Large intestine (tissue), 3 donors: ENCODE measurements at regions not wholly inside any gene's neighbourhood (a gene's known extent, or its start where the extent isn't known, plus 50 kb on each side); places are given as distances from the start of the nearest gene placed in this dataset.

Experiments
- DNase-seq, 2 donors: peaks; one replicate each; pipeline versions ENCODE4 v3.0.0 to v3.0.0-alpha.2; 2013
- H3K27ac ChIP-seq: one replicate; pipeline ENCODE4 v1.5.1; 2013; ENCODE audit warnings: low read length
- H3K27me3 ChIP-seq: 2 replicates; pipeline ENCODE4 v1.6.1; 2013; ENCODE audit warnings: low read length; ENCODE audit not compliant: control insufficient read depth, insufficient read depth
- H3K36me3 ChIP-seq: 2 replicates; pipeline ENCODE4 v1.6.1; 2013; ENCODE audit warnings: low read length; ENCODE audit not compliant: control insufficient read depth, insufficient read depth
- H3K4me1 ChIP-seq: one replicate; pipeline ENCODE4 v1.6.1; 2013; ENCODE audit warnings: low read length; ENCODE audit not compliant: control insufficient read depth, insufficient read depth
- H3K4me3 ChIP-seq: one replicate; pipeline ENCODE4 v1.5.1; 2013; ENCODE audit warnings: low read length
- H3K9me3 ChIP-seq: one replicate; pipeline ENCODE4 v1.6.1; 2013; ENCODE audit warnings: mild to moderate bottlenecking, low read depth, low read length, moderate library complexity; ENCODE audit not compliant: control insufficient read depth
- WGBS: methylation state at CpG from one replicate; pipeline ENCODE4 v1.1.5; 2013; ENCODE audit warnings: low lambda C conversion rate; ENCODE audit not compliant: insufficient coverage; 5-methylcytosine and 5-hydroxymethylcytosine counted together

GRCh38 chr20:57034001-57034400 is 232.4 kb downstream of the BMP7 start:
- DNase-seq = no peak
- H3K36me3 ChIP-seq = no peaks in the 10 kb centered on the region
- no peak overlapping the region for H3K4me3 ChIP-seq
- no CpG with 5 or more reads among the region's 5 CpGs for WGBS
- no peaks in the 10 kb centered on the region for H3K27me3 ChIP-seq
- no peak overlapping the region for H3K27ac ChIP-seq
- no peaks in the 10 kb centered on the region for H3K4me1 ChIP-seq
- H3K9me3 ChIP-seq = no peaks in the 10 kb centered on the region

- Histone ChIP-seq H3K27ac (no peak overlapping the region), H3K4me1 (no peaks in the 10 kb centered on the region), H3K36me3 (no peaks in the 10 kb centered on the region), H3K27me3 (no peaks in the 10 kb centered on the region), H3K4me3 (no peak overlapping the region), H3K9me3 (no peaks in the 10 kb centered on the region)
- no CpG with 5 or more reads among the region's 3 CpGs for WGBS
- DNase-seq = no peak
Measured at GRCh38 chr20:57037689-57038088, 228.8 kb downstream of the BMP7 start.

GRCh38 chr20:57038608-57039440 is 227.6 kb downstream of the BMP7 start:
- no peaks in the 10 kb centered on the region for H3K4me1 ChIP-seq
- WGBS = no CpG with 5 or more reads among the region's 4 CpGs
- no peak overlapping the region for H3K4me3 ChIP-seq
- no peak for DNase-seq
- H3K9me3 ChIP-seq = no peaks in the 10 kb centered on the region
- H3K36me3 ChIP-seq = no peaks in the 10 kb centered on the region
- no peak overlapping the region for H3K27ac ChIP-seq
- no peaks in the 10 kb centered on the region for H3K27me3 ChIP-seq

- Histone ChIP-seq H3K4me3 (no peak overlapping the region), H3K27me3 (no peaks in the 10 kb centered on the region), H3K4me1 (no peaks in the 10 kb centered on the region), H3K27ac (no peak overlapping the region), H3K36me3 (no peaks in the 10 kb centered on the region), H3K9me3 (no peaks in the 10 kb centered on the region)
- whole genome bisulfite sequencing = 100% methylated on average over 1 of the region's 3 CpGs
- no peak for DNase-seq
Measured at GRCh38 chr20:57040466-57040865, 226.0 kb downstream of the BMP7 start.

GRCh38 chr20:57040924-57041323 is 225.5 kb downstream of the BMP7 start:
- Histone ChIP-seq H3K4me3 (no peak overlapping the region), H3K4me1 (no peaks in the 10 kb centered on the region), H3K36me3 (no peaks in the 10 kb centered on the region), H3K27me3 (no peaks in the 10 kb centered on the region), H3K27ac (no peak overlapping the region), H3K9me3 (no peaks in the 10 kb centered on the region)
- no CpG with 5 or more reads among the region's 8 CpGs for WGBS
- DNase-seq = no peak

GRCh38 chr20:57043091-57043490 is 223.3 kb downstream of the BMP7 start:
- no CpG with 5 or more reads among the region's 5 CpGs for WGBS
- no peak overlapping the region for H3K27ac ChIP-seq

GRCh38 chr20:57043669-57044268 is 222.7 kb downstream of the BMP7 start:
- Histone ChIP-seq H3K4me3 (no peak overlapping the region), H3K9me3 (no peaks in the 10 kb centered on the region), H3K4me1 (no peaks in the 10 kb centered on the region), H3K27ac (no peak overlapping the region), H3K36me3 (no peaks in the 10 kb centered on the region), H3K27me3 (no peaks in the 10 kb centered on the region)
- DNase-seq = no peak
- no CpG with 5 or more reads among the region's 16 CpGs for whole genome bisulfite sequencing

More at GRCh38 chr20:57043091-57043490, 223.3 kb downstream of the BMP7 start:
- H3K4me1 ChIP-seq = no peaks in the 10 kb centered on the region
- no peaks in the 10 kb centered on the region for H3K36me3 ChIP-seq
- H3K27me3 ChIP-seq = no peaks in the 10 kb centered on the region
- H3K9me3 ChIP-seq = no peaks in the 10 kb centered on the region
- H3K4me3 ChIP-seq = no peak overlapping the region
- no peak for DNase-seq

GRCh38 chr20:57047281-57048026 is 219.0 kb downstream of the BMP7 start:
- no peak for DNase-seq
- H3K9me3 ChIP-seq = no peaks in the 10 kb centered on the region
- H3K27ac ChIP-seq = no peak overlapping the region
- no peaks in the 10 kb centered on the region for H3K4me1 ChIP-seq
- WGBS = 28% methylated on average over 2 of the region's 20 CpGs
- H3K36me3 ChIP-seq = no peaks in the 10 kb centered on the region
- no peak overlapping the region for H3K4me3 ChIP-seq
- H3K27me3 ChIP-seq = no peaks in the 10 kb centered on the region

- no peaks in the 10 kb centered on the region for H3K27me3 ChIP-seq
- no peaks in the 10 kb centered on the region for H3K36me3 ChIP-seq
- no peak overlapping the region for H3K27ac ChIP-seq
- no peaks in the 10 kb centered on the region for H3K9me3 ChIP-seq
- no CpG with 5 or more reads among the region's 14 CpGs for WGBS
- no peaks in the 10 kb centered on the region for H3K4me1 ChIP-seq
- H3K4me3 ChIP-seq = no peak overlapping the region
- DNase-seq = no peak
Measured at GRCh38 chr20:57048027-57048869, 218.2 kb downstream of the BMP7 start.

- Histone ChIP-seq H3K36me3 (no peaks in the 10 kb centered on the region), H3K4me1 (no peaks in the 10 kb centered on the region), H3K4me3 (no peak overlapping the region), H3K27me3 (no peaks in the 10 kb centered on the region), H3K27ac (no peak overlapping the region), H3K9me3 (peaks cover 2% of the 10 kb centered on the region)
- WGBS = no CpG with 5 or more reads among the region's 10 CpGs
- no peak for DNase-seq
Measured at GRCh38 chr20:57049296-57049695, 217.1 kb downstream of the BMP7 start.
